ENCODE measurements at regions not wholly inside any gene's neighbourhood (a gene's known extent, or its start where the extent isn't known, plus 50 kb on each side); places are given as distances from the start of the nearest gene placed in this dataset.

DNA sequence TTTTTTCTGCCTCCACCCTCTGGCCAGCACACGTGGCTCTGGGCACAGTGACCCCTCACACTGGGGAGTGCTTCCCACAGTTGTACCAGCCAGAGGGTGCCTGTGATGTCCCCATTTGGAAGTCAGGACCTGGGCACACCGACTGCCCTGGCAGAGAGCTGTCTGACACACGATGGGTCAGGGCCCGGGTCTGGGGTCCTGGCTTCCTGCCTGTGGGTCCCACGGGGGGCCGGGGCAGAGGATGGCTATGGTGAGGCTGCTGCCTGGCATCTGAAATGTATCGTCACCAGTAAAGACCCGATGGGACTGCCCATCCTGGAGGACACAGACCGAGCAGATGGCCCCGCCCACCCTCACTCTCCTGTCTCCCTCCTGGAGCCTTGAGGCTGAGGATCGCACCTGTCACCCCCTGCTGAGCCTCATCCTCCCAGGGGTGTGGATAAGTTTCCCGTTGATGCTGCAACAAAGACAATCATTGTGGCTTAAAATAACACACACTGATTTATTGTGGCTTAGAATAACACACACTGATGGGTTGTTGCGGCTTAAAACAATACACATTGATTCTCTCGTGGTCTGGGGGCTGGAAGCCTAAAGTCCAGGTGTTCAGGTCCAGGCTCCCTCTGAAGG, 88.8 kb upstream of the TTC34 start:
- DNase-seq: no peak

DNA sequence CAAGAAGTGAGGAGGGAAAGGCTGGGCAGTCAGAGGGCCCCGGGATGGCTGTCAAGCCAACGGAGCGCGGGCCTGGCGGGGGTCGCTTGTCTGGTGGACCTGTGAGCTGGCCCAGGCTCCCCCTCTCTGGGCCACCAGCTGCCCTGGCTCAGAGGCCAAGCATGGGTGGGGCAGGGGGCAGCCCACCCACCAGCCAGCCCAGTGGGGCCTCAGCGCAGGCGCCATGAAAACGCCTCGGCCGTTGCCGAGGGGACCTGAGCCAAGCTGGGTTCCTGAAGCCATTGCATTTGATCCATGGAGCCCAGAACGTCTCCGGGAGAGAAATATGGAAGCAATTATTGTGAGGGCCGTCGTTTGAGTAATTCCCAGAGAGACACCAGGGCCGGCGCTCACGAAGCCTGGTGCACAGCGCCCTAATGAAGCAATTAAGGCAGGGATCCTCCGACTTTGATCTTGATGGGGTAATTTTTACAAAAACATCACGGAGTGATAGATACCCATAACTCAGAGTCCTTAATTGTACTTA, 90.5 kb upstream of the TTC34 start:
- no peak for DNase-seq

DNA sequence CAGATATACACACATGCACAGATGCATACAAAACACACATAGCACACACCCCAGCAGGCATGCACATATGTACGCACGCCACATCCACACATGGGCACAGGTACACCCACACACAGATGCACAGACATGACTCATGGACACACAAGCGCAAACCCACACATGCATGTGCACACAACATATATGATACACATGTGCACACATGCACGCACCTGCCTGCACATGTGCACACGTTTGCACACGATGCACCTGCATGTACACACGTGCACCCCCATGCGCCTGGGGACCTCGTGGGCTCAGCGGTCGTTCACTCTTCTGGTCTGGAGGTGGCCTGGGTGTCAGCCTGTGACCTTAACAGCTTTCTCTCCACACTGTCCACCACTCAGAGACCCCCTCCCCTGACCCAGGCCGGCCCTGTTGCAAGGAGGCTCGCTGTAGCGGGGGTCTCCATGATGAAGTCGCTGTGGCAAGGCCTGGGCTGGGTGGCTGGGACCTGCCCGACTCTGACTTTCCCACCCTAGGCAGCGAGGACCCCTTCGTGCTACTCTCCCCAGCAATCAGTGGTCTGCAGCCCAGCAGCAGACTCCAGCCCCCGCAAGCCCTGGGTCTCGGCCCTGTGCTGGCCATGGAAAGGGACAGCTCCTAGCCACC, 92.1 kb upstream of the TTC34 start:
- no peak for DNase-seq

DNA sequence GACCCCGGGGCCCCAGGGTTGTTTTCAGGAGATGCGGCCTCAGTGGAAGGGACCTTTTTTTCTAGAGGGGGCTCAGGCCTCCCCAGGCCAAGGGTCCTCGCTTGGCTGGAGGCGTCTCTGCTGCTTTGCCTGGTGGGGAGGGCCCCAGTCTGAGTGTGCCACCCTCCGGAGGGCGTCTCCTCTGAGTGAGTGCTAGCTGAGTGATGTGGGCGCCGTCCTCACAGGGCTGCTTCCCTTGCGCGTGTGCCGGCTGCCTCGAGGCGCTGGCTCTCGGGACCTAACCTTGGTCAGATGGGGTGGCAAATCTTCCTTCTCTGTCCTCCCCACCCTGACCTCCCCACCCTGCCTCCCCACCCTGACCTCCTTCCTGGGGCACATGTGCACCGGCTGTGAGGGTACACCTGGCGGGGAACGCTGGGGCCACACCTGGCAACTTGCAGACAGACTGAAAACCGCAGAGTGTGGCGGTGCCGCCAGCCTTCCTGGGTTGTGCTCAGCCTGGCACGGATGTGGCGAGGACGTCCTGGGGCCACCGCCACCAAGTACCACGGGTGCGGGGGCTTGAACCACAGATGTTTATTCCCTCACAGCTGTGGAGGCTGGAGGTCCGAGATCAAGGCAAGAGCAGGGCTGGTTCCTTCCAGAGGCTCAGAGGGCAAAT, 93.0 kb upstream of the TTC34 start:
- no peak for DNase-seq

DNA sequence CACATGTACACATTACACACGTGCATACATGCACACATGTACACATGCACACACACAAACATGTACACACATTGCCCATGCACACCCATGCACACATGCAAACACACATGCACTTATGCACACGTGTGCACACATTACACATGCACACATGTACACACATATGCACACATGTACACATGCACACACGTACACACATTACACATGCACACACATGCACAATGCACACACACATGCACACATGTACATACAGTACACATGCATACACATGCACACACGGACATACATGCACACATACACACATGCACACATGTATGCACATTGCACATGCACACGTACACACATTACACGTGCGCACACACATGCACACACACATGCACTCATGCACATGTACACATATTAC, 95.3 kb upstream of the TTC34 start:
- DNase-seq: no peak

DNA sequence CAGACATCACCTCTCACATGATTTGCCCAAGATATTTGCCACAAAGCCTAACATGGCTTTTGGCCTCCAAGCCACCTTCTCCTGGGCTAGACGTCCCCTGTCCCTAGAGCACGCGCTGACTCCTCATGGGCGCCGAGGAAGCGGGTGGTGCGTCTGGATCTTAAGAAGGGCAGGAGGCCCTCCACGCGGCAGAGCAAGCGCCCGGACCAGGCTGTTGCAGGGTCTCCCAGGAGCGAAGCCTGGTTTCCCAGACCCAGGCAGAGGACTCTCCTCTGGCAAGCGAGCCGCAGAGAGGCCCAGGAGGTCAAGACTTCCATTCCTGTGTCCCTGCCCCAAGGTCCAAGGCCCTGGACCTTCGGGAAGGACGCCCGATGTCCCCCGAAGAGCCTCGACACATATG, 101.7 kb upstream of the TTC34 start:
- DNase-seq: no peak

DNA sequence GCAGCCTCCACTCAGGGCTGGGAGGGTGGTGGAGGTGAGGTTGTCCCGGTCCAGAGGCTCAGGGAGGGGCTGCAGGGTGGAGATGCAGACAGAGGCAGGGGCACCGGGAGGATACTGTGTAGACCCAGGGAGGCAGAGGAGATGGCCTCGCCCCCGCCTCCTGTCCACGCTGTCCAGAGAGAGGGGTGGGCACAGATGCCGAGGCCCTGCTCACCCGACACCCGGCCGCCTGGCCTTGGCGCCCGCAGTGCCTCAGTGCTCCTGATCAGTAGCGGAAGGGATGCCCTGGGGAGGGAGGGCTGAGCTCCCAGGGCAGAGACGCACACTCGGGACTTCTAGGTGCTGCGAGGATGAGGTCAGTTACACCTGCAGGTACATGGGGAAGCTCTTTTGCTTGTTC, 102.7 kb upstream of the TTC34 start:
- DNase-seq: no peak

DNA sequence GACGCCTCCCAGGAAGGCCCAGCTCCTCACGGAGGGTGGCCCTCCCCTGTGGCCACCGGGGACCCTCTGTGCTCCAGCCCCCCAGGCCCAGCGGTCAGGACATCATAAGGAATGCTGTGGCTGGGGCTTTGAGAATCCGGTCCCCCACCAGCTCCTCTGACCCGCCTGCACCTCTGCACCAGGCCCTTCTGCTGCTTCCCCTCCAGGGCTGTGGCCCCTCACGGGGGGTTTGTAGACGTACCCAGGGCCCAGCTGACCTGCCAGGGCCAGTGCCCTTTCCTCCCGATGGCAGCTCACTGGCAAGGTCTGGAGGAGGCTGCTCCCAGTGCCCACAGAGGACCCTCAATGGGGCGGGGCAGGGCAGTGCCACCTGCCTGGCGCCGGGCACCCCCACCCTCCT, 103.9 kb upstream of the TTC34 start:
- no peak for DNase-seq

DNA sequence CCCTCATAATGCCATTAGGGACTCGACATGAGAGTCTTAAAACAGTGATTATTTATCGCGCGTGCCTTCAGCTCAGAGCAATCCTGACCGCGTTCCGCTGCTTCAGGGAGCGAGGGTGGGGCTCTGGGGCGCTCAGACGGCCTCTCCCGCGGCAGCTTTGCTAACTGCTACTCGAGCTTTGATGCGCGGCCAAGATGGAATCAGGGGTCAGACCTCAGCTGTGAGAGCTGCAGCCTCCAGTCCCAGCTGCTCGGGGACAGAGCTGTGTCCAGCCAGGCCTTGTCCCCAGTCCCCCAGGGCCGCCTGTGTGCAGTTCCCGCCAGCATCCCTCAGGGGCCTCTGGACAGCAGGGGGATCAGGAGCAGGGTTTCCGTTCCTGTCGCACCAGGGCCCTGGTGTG, 104.6 kb upstream of the TTC34 start:
- DNase-seq: no peak

DNA sequence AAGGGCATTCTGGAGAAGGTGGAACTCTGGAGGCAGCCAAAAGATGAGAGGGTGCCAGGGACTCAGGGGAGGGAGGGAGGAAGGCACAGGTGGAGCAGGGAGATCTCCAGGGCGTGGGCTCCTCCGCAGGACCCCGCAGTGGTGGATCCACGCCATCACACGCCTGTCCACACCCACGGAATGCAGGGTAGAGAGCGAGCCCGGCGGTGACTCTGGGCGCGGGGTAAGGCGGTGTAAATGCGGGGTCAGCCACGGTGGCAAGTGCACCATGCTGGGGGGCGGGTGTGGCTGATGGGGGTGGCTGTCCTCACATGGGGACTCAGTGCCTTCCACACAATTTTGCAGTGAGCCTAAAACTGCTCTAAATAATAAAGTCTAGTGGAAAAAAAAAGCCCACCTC, 105.1 kb upstream of the TTC34 start:
- no peak for DNase-seq

DNA sequence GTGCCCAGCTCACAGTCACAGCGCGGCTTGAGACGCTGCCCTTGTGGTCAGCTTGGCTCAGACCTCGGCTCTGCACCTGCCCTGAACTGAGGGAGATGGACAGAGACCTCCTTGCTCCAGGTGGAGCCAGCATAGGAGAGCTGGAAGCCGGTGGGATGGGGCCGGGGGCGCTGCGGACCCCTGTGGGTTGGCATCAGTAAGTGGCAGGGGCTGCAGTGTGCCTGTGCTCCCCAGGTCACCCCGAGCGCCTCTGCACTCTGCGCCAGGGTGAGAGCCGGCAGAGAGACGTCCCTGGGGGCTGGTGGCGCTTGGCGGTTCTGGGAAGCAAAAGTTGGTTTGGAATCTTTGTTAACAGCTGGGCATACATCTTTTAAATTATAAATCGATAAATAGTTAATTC, 105.6 kb upstream of the TTC34 start:
- no peak for DNase-seq

DNA sequence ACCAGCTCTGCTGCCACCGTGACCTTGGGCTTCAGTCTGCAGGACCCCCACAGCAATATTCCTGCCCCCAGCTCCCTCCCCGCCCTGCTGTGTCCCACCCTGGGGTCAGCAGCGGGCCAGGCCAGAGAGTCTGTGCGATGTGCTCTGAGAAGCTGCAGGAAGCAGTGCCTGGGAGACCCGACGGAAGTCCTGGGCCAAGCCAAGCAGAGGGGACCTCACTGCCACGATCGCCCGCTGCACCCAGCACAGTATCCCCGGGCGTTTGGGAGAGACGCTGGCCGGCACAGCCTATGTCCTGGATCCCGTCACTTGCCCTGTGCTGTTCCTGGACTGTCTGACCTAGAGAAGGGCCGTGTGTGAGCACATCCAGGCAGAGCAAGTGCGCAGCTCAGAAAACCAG, 106.6 kb upstream of the TTC34 start:
- DNase-seq: no peak

DNA sequence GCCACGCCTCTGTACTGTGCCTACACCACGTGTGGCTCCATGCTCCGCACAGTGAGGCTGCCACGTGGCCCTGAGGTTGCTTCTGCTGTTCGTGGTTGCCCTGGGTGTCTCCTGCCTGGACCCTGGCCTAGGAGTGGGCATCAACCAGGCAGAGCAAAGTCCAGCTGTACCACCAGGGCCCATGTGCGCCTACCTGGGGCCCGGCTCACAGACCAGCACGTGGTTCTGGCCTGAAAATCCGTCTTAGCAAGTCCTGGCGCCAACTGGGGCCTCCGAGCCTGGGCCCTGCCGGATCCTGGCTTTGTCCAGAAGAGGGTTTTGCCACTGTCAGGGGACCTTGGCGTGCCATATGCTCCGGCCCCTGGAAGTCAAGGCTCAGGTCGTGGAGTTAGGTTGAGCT, 107.1 kb upstream of the TTC34 start:
- DNase-seq: no peak

DNA sequence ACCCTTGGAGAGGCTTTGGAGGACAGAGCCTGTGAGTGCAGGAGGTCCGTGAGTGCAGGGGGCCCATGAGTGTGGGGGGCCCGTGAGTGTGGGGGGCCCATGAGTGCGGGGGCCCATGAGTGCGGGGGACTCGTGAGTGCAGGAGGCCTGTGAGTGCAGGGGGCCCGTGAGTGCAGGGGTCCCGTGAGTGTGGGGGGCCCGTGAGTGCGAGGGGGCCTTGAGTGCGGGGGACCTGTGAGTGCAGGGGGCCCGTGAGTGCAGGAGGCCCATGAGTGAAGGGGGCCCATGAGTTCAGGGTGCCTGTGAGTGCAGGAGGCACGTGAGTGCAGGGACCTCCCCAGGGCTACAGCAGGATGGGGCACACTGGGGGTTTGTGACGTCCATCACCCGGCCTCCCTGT, 108.3 kb upstream of the TTC34 start:
- DNase-seq: no peak

DNA sequence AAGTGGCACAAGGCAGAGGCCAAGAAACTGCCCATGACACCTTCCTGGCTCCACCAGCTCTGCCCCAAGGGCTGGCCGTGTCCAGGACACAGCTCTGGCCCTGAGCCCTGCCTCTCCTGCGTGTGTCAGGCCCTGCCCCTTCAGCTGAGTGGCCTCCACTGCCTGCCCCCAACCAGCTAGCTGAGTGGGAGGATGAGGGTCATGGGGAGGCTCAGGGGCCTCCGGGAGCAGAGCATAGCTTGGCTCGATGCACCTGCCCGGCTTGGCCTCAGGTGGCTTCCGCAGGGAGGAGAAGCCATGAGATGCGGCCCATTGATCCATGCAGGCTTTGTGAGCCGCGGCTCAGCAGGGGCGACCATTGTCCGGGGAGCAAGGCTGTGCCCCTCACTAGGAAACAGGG, 108.7 kb upstream of the TTC34 start:
- DNase-seq: no peak

DNA sequence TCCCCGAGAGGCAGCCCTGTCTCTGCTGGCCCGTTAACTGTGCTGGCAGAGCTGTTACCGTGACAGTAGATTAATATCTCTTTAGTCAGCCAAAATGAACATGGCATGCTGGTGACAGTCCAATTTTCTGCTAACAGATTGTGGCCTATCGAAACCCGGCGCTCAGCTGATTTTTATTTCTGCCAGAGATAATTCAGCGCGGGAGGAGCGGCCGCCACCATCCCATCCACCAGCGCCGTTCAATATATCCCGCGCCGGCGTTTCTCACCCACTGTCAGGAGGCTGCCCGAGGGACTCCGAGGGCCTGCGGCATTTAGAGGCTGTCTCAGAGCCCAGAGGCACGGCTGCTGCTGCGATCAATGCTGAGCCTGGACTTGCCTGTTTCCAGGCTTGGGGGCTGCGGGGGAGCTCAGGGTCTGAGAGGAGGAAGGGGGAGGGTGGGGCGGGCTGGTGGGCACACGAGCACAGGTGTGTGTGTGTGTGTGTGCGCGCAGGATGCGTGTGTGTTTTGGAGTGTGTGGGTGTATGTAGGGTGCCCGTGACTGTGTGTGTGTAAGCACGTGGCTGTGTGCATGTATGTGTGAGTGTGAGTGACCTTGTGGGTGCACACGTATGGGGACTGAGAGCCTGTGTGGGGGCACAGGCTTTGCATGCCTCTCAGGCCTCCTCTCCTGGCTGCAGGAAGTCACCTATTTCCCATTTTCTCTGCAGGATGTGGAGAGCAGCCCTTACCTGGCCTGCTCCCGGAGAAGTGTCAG, 109.7 kb upstream of the ACTRT2 start:
- DNase-seq: no peak

DNA sequence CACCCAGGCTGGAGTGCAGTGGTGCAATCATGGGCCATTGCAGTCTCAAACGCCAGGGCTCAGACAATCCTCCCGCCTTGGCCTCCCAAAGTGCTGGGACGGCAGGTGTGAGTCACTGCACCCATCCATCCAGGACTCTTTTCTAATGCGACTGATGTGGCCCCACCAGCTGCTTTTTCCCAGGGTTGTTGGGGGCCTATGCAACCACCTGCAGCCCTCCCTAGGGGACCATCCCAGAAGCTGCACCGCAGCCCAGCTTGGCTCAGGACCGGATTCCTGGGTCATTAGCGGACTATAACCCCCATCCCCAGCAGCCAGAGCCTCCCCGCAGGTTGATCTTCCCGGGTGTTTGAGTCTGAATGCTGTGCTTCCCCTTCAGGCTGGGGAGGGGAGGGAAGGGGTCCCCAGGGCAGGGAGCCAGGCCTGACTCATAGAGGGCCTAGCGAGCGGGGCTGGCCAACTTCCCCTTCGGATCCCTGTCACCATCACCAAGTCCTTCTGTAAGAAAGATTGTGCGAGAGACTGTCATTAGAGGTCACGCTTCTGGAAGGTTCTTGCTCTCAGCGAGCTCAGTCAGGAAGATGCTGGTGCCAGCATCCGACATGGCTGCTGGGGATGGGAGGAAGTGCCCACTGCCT, 108.7 kb upstream of the ACTRT2 start:
- no peak for DNase-seq

DNA sequence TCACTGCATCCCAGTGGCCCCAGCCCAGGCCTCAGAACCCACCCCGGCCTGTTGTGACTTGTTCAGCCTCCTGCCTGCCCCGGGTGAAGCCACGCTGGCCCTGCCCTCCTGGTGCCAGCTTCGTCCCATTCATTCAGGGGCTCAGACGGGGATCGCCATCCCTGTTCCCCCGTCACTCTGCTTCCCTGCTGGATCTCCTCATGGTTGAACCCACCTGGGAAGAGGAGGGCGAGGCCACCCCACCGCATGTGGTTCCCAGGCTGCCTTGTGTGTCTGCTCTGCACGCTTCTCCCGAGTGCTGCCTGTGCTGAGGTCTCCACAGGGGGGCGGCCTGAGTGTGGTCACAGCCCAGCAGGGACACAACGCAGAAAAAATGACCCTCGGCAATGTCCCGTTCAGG, 108.2 kb upstream of the ACTRT2 start:
- no peak for DNase-seq

DNA sequence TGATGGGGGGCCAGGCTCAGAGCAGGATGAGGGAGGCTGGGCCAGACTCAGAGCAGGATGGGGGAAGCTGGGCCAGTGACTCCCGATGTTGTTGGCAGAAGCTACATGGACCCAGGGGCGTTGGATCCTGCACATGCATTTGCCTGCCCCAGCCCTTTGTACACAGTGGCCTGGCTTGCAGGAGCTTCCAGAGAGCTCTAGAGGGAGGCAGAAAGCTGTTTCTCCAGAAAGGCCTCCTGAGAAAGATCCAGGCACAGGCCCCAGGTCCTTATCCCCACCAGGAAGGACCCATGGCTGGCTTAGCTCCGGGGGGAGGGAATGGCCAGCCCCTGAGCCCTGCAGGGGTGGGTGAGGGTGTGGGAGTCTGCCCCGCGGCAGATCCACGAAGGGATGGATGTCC, 106.6 kb upstream of the ACTRT2 start:
- no peak for DNase-seq

DNA sequence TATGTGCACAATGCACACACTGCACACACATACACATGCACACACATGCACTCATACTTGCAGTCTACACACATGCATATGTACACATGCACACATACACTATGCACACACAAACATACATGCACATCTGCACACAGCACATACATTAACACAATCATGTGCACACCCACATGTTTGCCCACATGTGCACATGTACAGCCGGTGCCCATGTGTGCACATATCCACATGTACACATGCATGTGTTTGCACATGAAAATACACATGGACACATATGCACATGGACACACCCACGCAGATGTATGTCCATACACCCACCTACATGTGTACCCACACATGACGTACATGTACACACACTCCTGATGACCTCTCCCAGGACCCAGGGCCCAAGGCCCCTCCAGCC, 105.1 kb upstream of the ACTRT2 start:
- DNase-seq: no peak

DNA sequence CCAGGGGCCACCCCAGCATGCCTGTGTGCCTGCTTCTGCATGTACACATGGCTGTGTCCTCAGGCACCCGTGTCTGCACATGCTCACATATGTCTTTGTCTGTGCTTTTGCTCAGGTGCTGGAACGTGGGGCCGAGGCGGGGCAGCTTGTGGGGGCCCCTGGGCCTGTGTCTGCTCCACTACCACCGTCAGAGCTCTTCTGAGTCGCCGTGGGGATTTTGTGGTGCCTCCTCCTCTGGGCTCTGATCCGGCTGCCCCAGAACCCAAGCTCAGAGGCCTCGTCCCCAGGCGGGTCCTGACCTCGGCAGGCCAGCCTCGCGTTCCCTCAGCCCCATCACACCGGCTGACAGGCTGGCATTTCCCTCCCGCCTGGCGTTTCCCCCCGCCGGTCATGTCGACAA, 104.6 kb upstream of the ACTRT2 start:
- DNase-seq: no peak

DNA sequence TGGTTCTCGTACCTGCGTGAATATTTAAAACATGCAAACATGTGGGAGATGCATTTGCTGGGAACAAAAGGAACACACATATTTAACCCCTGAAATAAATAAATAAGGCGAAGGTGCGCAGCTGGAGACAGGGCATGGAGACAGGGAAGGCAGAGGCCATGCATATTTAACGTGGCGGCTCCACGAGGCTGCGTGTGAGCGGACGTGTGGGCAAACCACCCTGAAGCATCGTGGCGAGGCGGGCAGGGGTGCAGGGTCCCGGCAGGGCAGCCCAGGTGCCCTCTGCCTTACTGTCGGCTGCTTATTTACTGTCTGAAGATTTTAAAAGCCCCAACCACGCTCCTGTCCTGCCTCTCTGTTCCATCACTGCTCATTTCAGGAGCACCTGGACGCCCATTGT, 104.0 kb upstream of the ACTRT2 start:
- no peak for DNase-seq

DNA sequence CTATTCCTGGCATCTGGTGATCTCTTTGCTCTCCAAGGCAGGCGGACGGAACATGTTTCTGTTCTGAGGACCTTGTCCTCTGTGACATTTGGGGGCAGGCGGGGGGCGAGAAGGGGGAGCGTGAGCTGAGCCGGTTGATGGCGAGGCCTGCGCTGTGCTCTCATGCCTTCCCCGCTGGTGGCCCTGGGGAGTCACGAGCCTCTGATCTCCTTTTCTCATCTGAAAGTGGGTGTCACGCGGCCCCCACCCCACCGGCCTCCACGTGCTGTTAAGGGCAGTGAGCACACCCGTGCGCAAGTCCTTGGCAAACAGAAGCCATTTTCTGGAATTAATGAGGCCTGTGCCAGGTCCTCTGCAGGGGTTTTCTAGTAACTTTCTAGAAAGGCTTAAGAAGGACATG, 102.8 kb upstream of the ACTRT2 start:
- DNase-seq: no peak
